K562 (cell line): ENCODE measurements at regions not wholly inside any gene's neighbourhood (a gene's known extent, or its start where the extent isn't known, plus 50 kb on each side); places are given as distances from the start of the nearest gene placed in this dataset.

Experiments
- ATAC-seq: fragments of 200-7000 bp; cut with Tn5 transposase; 3 replicates; pipeline ENCODE4 v1.9.1; 2020; ENCODE audit warnings: moderate library complexity
- BruUV-seq: library from RNA; stranded (reverse); fragments of 400-500 nt; replicated peaks from 2 replicates; lab custom pipeline; 2021; lab: Mats Ljungman, UMichigan
- CTCF ChIA-PET: fragments of 300-600 bp; formaldehyde crosslinking; extraction: SDS; loops from one replicate; lab custom pipeline; 2021; ENCODE audit warnings: low intra/inter-chr PET ratio; lab: Yijun Ruan, JAX
- POLR2A ChIA-PET: fragments of 300-600, 350-650 bp; sonication (Branson Sonifier 250); formaldehyde crosslinking; extraction: SDS; loops from one replicate; lab custom pipeline; 2021; ENCODE audit warnings: antibody characterized with exemption, inconsistent platforms; lab: Yijun Ruan, JAX
- DNase-seq, 4 experiments: peaks; one replicate each; pipeline versions ENCODE4 v3.0.0 to v3.0.0-alpha.2; 2011 to 2018; ENCODE audit warnings: low spot score in 3 of 4, mixed read lengths in 3 of 4; ENCODE audit errors: extremely low read depth in 1 of 4
- FAIRE-seq: peaks from 2 replicates; lab custom pipeline; 2011; peaks lifted over from hg19 to GRCh38; lab: Jason Lieb, UNC
- H2AFZ ChIP-seq: 2 replicates; pipeline ENCODE4 v1.6.0; 2011; ENCODE audit warnings: low read depth, low read length, control low read depth, inconsistent platforms
- H3K27ac ChIP-seq: fragments of 200-600 bp; 3 replicates; pipeline ENCODE4 v1.8.0; 2011; ENCODE audit warnings: low read depth, mild to moderate bottlenecking, control low read depth, inconsistent platforms, low read length, moderate library complexity, mixed read lengths; ENCODE audit errors: extremely low read depth
- H3K27me3 ChIP-seq, 2 experiments: fragments of 300-600 bp in 1 of 2; 2 replicates in 1 of 2; 3 replicates in 1 of 2; pipeline versions ENCODE4 v1.6.0 to v1.8.0; 2011; ENCODE audit warnings: inconsistent platforms in 2 of 2, low read length in 2 of 2, mild to moderate bottlenecking in 1 of 2, mixed read lengths in 1 of 2, moderate library complexity in 1 of 2; ENCODE audit not compliant: control insufficient read depth in 2 of 2, insufficient read depth in 2 of 2
- H3K36me3 ChIP-seq: fragments of 300-600 bp; 3 replicates; pipeline ENCODE4 v1.8.0; 2011; ENCODE audit warnings: mild to moderate bottlenecking, low read length, inconsistent platforms; ENCODE audit not compliant: control insufficient read depth, insufficient read depth
- H3K4me1 ChIP-seq, 2 experiments: fragments of 200-600 bp in 1 of 2; replicated peaks in 1 of 2; 2 replicates in 1 of 2; 3 replicates in 1 of 2; pipeline versions ENCODE4 v1.5.1 to v1.8.0; 2011; ENCODE audit warnings: inconsistent platforms in 2 of 2, low read length in 2 of 2, mild to moderate bottlenecking in 1 of 2, mixed read lengths in 1 of 2, moderate library complexity in 1 of 2; ENCODE audit not compliant: control insufficient read depth in 2 of 2, insufficient read depth in 2 of 2
- H3K4me2 ChIP-seq: 2 replicates; pipeline ENCODE4 v1.6.1; 2011; ENCODE audit warnings: low read length, control low read depth, inconsistent platforms, mixed read lengths; ENCODE audit not compliant: insufficient read depth
- H3K4me3 ChIP-seq: fragments of 200-600 bp; sonication (generic), shearing (Covaris generic); 2 replicates; pipeline ENCODE4 v1.5.1; 2016; ENCODE audit warnings: control low read depth, inconsistent platforms
- H3K79me2 ChIP-seq: fragments of 200-600 bp; 3 replicates; pipeline ENCODE4 v1.8.0; 2011; ENCODE audit warnings: low read length, inconsistent platforms; ENCODE audit not compliant: control insufficient read depth, insufficient read depth
- H3K9ac ChIP-seq, 2 experiments: 2 replicates each; pipeline versions ENCODE4 v1.6.0 to v1.6.1; 2011; ENCODE audit warnings: low read depth in 2 of 2, low read length in 2 of 2, control low read depth in 1 of 2, inconsistent platforms in 1 of 2, mild to moderate bottlenecking in 1 of 2, mixed read lengths in 1 of 2; ENCODE audit not compliant: insufficient read depth in 1 of 2
- H3K9me1 ChIP-seq: one replicate; pipeline ENCODE4 v1.6.0; 2011; ENCODE audit warnings: inconsistent platforms, mild to moderate bottlenecking, low read length, moderate library complexity; ENCODE audit not compliant: control insufficient read depth, insufficient read depth
- H3K9me3 ChIP-seq: replicated peaks from 2 replicates; pipeline ENCODE4 v1.5.1; 2011; ENCODE audit warnings: low read depth, low read length, inconsistent platforms; ENCODE audit not compliant: control insufficient read depth, insufficient read depth
- H4K20me1 ChIP-seq: replicated peaks from 2 replicates; pipeline ENCODE4 v1.6.1; 2011; ENCODE audit warnings: low read length, inconsistent platforms, mixed read lengths; ENCODE audit not compliant: control insufficient read depth, insufficient read depth
- ATF3 ChIP-seq, 2 experiments: fragments of 450-650 bp in 1 of 2; sonication (generic) in 1 of 2; formaldehyde crosslinking in 1 of 2; IDR thresholded peaks in 1 of 2; conservative IDR thresholded peaks in 1 of 2; 2 replicates each; pipeline versions ENCODE4 v1.6.1 to v1.8.1; 2016 to 2023; ENCODE audit warnings: mild to moderate bottlenecking in 2 of 2, moderate library complexity in 2 of 2, inconsistent platforms in 1 of 2, missing genetic modification reagents in 1 of 2
- CBFA2T3 ChIP-seq: fragments of 450-650 bp; IDR thresholded peaks from 2 replicates; pipeline ENCODE4 v1.6.1; 2017
- CBFB ChIP-seq: sonication (generic); formaldehyde crosslinking; IDR thresholded peaks from 2 replicates; pipeline ENCODE4 v1.4.0; 2020; ENCODE audit warnings: mild to moderate bottlenecking, missing genetic modification reagents
- CREB1 ChIP-seq, 2 experiments: sonication (generic) in 1 of 2; formaldehyde crosslinking in 1 of 2; IDR thresholded peaks; 2 replicates each; pipeline versions ENCODE4 v1.6.1 to v1.8.0; 2012 to 2022; ENCODE audit warnings: inconsistent platforms in 1 of 2, mild to moderate bottlenecking in 1 of 2, missing genetic modification reagents in 1 of 2, moderate library complexity in 1 of 2
- CREM ChIP-seq: IDR thresholded peaks from 2 replicates; pipeline ENCODE4 v1.6.1; 2014; ENCODE audit warnings: antibody characterized with exemption, low read depth
- FOSL1 ChIP-seq: fragments of 200-800 bp; sonication (Bioruptor generic); conservative IDR thresholded peaks from 2 replicates; pipeline ENCODE4 v1.6.1; 2016; ENCODE audit warnings: missing genetic modification characterization, missing compliant biosample characterization
- HES1 ChIP-seq: fragments of 450-650 bp; IDR thresholded peaks from 2 replicates; pipeline ENCODE4 v1.6.1; 2016; ENCODE audit warnings: low read depth, mild to moderate bottlenecking, moderate library complexity
- HMGN3 ChIP-seq: IDR thresholded peaks from 2 replicates; pipeline ENCODE4 v1.6.1; 2011; ENCODE audit warnings: borderline replicate concordance, low read depth, mild to moderate bottlenecking, mixed read lengths, low read length; ENCODE audit not compliant: insufficient read length; ENCODE audit errors: extremely low read depth
- JUND ChIP-seq, 2 experiments: IDR thresholded peaks; 2 replicates in 1 of 2; 3 replicates in 1 of 2; pipeline ENCODE4 v1.6.1; 2011; ENCODE audit warnings: borderline replicate concordance in 2 of 2, low read depth in 2 of 2, low read length in 2 of 2, improper control_type of control experiment in 1 of 2, missing biosample characterization in 1 of 2, missing genetic modification characterization in 1 of 2, missing genetic modification reagents in 1 of 2
- KLF1 ChIP-seq: fragments of 450-650 bp; IDR thresholded peaks from 2 replicates; pipeline ENCODE4 v1.6.1; 2016; ENCODE audit warnings: missing genetic modification characterization, missing compliant biosample characterization
- PHB ChIP-seq: fragments of 250-450 bp; sonication (Bioruptor Pico); IDR thresholded peaks from 2 replicates; pipeline ENCODE4 v1.5.0; 2021
- PHF20 ChIP-seq: fragments of 450-650 bp; IDR thresholded peaks from 2 replicates; pipeline ENCODE4 v1.6.1; 2018; ENCODE audit not compliant: partially characterized antibody
- TEAD2 ChIP-seq: fragments of 450-650 bp; IDR thresholded peaks from 2 replicates; pipeline ENCODE4 v1.6.1; 2016; ENCODE audit warnings: missing genetic modification characterization, control low read depth, missing compliant biosample characterization
- ZNF143 ChIP-seq: sonication (generic); formaldehyde crosslinking; IDR thresholded peaks from 2 replicates; pipeline ENCODE4 v1.9.0; 2022; ENCODE audit warnings: mild to moderate bottlenecking, missing genetic modification reagents
- WGBS: fragments of 100-300 bp; shearing (Covaris generic); methylation state at CpG from one replicate; pipeline ENCODE4 v1.1.6; 2016; ENCODE audit warnings: low coverage, mixed read lengths; ENCODE audit not compliant: insufficient coverage; ENCODE audit errors: missing lambda C conversion rate; 5-methylcytosine and 5-hydroxymethylcytosine counted together
- in situ Hi-C: fragments of 300-500 bp; cut with MboI; formaldehyde crosslinking; loops from 4 replicates; pipeline ENCODE4 v1.15.0; 2018; ENCODE audit warnings: inconsistent platforms, mixed read lengths
- intact Hi-C: fragments of 100-400 bp; cut with micrococcal nuclease; formaldehyde crosslinking; loops from 2 replicates; pipeline ENCODE4 v1.14.2; 2022

- ATAC-seq (no peak), FAIRE-seq (no peak), DNase-seq (no peak)
- Histone ChIP-seq H3K9me1 (peaks cover 2% of the 10 kb centered on the region), H3K27ac (no peak overlapping the region), H3K36me3 (no peaks in the 10 kb centered on the region), H2AFZ (no peak overlapping the region), H3K27me3 (peaks cover 20 to 69% of the 10 kb centered on the region in 2 experiments; a peak in 4 of 5 replicates), H3K79me2 (no peaks in the 10 kb centered on the region), H3K9ac (no peak overlapping the region), H3K9me3 (no peaks in the 10 kb centered on the region), H4K20me1 (peaks cover 8% of the 10 kb centered on the region), H3K4me1 (no peaks in the 10 kb centered on the region), H3K4me3 (no peak overlapping the region), H3K4me2 (no peak overlapping the region)
- ChIA-PET CTCF (no interaction called here), POLR2A (no interaction called here)
- intact Hi-C loops (no loop called here), in situ Hi-C loops (no loop called here)
- WGBS, result under 1% methylated on average over 20 of the region's 20 CpGs
- BruUV-seq, result no TSS peak
- TF ChIP-seq FOSL1, result peak; percentile 79
- no peak for TF ChIP-seq PHF20
- TF ChIP-seq CREB1 (IDR thresholded peaks at IDR 0.05), result peak; percentile 39; the same call in 1 of the 2 replicates
- no peak for TF ChIP-seq CREB1 (CRISPR knock-in tag; IDR thresholded peaks at IDR 0.05)
- TF ChIP-seq TEAD2 (tag), result no peak
- no peak for TF ChIP-seq PHB (CRISPR knock-in tag)
- no peak for TF ChIP-seq KLF1 (tag)
- no peak for TF ChIP-seq ZNF143
- no peak for TF ChIP-seq HES1
- peak; percentile 11; the same call in 1 of the 2 replicates for TF ChIP-seq JUND (IDR thresholded peaks at IDR 0.05; ENCODE audit: borderline replicate concordance, low read depth, low read length)
- TF ChIP-seq JUND (tag; IDR thresholded peaks at IDR 0.05; ENCODE audit: borderline replicate concordance, low read depth, low read length), result peak; percentile 52; the same call in 1 of the 3 replicates
- no peak for TF ChIP-seq HMGN3
- peak; percentile 26 for TF ChIP-seq ATF3 (IDR thresholded peaks at IDR 0.05)
- TF ChIP-seq ATF3 (CRISPR knock-in tag; conservative IDR thresholded peaks at IDR 0.05), result no peak
- peak; percentile 30; the same call in 1 of the 2 replicates for TF ChIP-seq CREM
- peak; percentile 28; the same call in 1 of the 2 replicates for TF ChIP-seq CBFA2T3
- TF ChIP-seq CBFB (CRISPR knock-in tag), result no peak
Observed at GRCh38 chr6:169905041-169905807, 153.8 kb downstream of the ERMARD start.
